ENCODE measurements at regions not wholly inside any gene's neighbourhood (a gene's known extent, or its start where the extent isn't known, plus 50 kb on each side); places are given as distances from the start of the nearest gene placed in this dataset.
A peak's percentile ranks its signal among the peaks of the same experiment; 100 is the strongest.

- DNase-seq, result no peak
These were observed 322.1 kb downstream of the SEC14L1 start for GRCh38 chr17:77462553-77463497.

- DNase-seq, result no peak
These were observed 324.2 kb downstream of the SEC14L1 start for GRCh38 chr17:77464988-77465357.

GRCh38 chr17:77465358-77466041, 324.7 kb downstream of the SEC14L1 start:
- peak; percentile 79 to 85 for DNase-seq

GRCh38 chr17:77466140-77466539, 325.4 kb downstream of the SEC14L1 start:
- DNase-seq, result no peak

- no peak for DNase-seq
These were observed 325.9 kb downstream of the SEC14L1 start for GRCh38 chr17:77466596-77467223.

- DNase-seq, result no peak
These were observed 326.8 kb downstream of the SEC14L1 start for GRCh38 chr17:77467521-77467920.

- DNase-seq, result no peak
These were observed 328.1 kb downstream of the SEC14L1 start for GRCh38 chr17:77468897-77469296.

- DNase-seq, result no peak
These were observed 329.6 kb downstream of the SEC14L1 start for GRCh38 chr17:77470330-77470786.

GRCh38 chr17:77470800-77471733, 330.3 kb downstream of the SEC14L1 start:
- DNase-seq, result no peak

- DNase-seq, result no peak
These were observed 331.3 kb downstream of the SEC14L1 start for GRCh38 chr17:77471984-77472461.

- DNase-seq, result no peak
These were observed 331.9 kb downstream of the SEC14L1 start for GRCh38 chr17:77472468-77473310.

GRCh38 chr17:77473615-77474226, 333.0 kb downstream of the SEC14L1 start:
- no peak for DNase-seq

- no peak for DNase-seq
These were observed 333.7 kb downstream of the SEC14L1 start for GRCh38 chr17:77474292-77474988.

GRCh38 chr17:77475016-77475976, 334.5 kb downstream of the SEC14L1 start:
- DNase-seq, result peak; percentile 62 to 66

- DNase-seq, result no peak
These were observed 335.2 kb downstream of the SEC14L1 start for GRCh38 chr17:77476006-77476405.

- no peak for DNase-seq
These were observed 335.7 kb downstream of the SEC14L1 start for GRCh38 chr17:77476498-77476897.

GRCh38 chr17:77476931-77477805, 336.4 kb downstream of the SEC14L1 start:
- DNase-seq, result no peak

GRCh38 chr17:77478281-77478680, 337.5 kb downstream of the SEC14L1 start:
- no peak for DNase-seq

All from CD4-positive, alpha-beta T cell treated with Interleukin-1 beta for 1 hour (primary cell).